ENCODE measurements at regions not wholly inside any gene's neighbourhood (a gene's known extent, or its start where the extent isn't known, plus 50 kb on each side); places are given as distances from the start of the nearest gene placed in this dataset.
"Not testable (repeated sequence)": the region's sequence is repeated elsewhere in the genome, so short reads cannot be mapped to it uniquely, and the experiment has no call there.

GRCh38 chr12:19916974-19917373 is 451.4 kb upstream of the PDE3A start:
- TF ChIP-seq POLR2A (IDR thresholded peaks at IDR 0.05) (no peak), POLR2AphosphoS5 (IDR thresholded peaks at IDR 0.05) (no peak), CTCF (IDR thresholded peaks at IDR 0.05) (no peak), EP300 (IDR thresholded peaks at IDR 0.05) (no peak)
- WGBS, 2 donors, result 51 to 70% methylated on average over 3 of the region's 3 CpGs
- H3K4me3 ChIP-seq, result no peak overlapping the region
- intact Hi-C loops (cut with DNase I), result loop anchor here (5.0 to 10.0 kb wide), 2 partner anchors 450 to 688 kb away; partner anchors contain the start of gene PDE3A
- DNase-seq, result no peak
- no peaks in the 10 kb centered on the region for H3K9me3 ChIP-seq
- H3K36me3 ChIP-seq, result no peaks in the 10 kb centered on the region
- H3K27me3 ChIP-seq, result no peaks in the 10 kb centered on the region
- peaks cover 0 to 19% (median 12%) of the 10 kb centered on the region in 4 donors for H3K4me1 ChIP-seq
- H3K27ac ChIP-seq, result no peak overlapping the region

GRCh38 chr12:19921716-19922115 is 446.6 kb upstream of the PDE3A start:
- DNase-seq; H3K36me3 ChIP-seq; H3K4me3 ChIP-seq; H3K9me3 ChIP-seq; intact Hi-C loops (cut with DNase I); H3K4me1 ChIP-seq; H3K27ac ChIP-seq; H3K27me3 ChIP-seq: not testable (repeated sequence)
- WGBS, 2 donors, result 63 to 81% methylated on average over 2 of the region's 2 CpGs

GRCh38 chr12:19922717-19923116 is 445.6 kb upstream of the PDE3A start:
- WGBS, 2 donors, result 57 to 87% methylated on average over 2 of the region's 2 CpGs
- intact Hi-C loops (cut with DNase I), result no loop called here
- no peak for TF ChIP-seq POLR2AphosphoS5 (IDR thresholded peaks at IDR 0.05)
- no peak for TF ChIP-seq EP300 (IDR thresholded peaks at IDR 0.05)
- no peak for TF ChIP-seq POLR2A (IDR thresholded peaks at IDR 0.05)
- no peak for TF ChIP-seq CTCF (IDR thresholded peaks at IDR 0.05)

GRCh38 chr12:19924360-19924759 is 444.0 kb upstream of the PDE3A start:
- no peaks in the 10 kb centered on the region for H3K9me3 ChIP-seq
- no peak for DNase-seq
- intact Hi-C loops (cut with DNase I), result no loop called here
- H3K4me1 ChIP-seq, result no peaks in the 10 kb centered on the region
- TF ChIP-seq CTCF (IDR thresholded peaks at IDR 0.05) (no peak), POLR2AphosphoS5 (IDR thresholded peaks at IDR 0.05) (no peak), POLR2A (IDR thresholded peaks at IDR 0.05) (no peak), EP300 (IDR thresholded peaks at IDR 0.05) (no peak)
- H3K4me3 ChIP-seq, result no peak overlapping the region
- H3K27me3 ChIP-seq, result no peaks in the 10 kb centered on the region
- H3K27ac ChIP-seq, result no peak overlapping the region
- H3K36me3 ChIP-seq, result no peaks in the 10 kb centered on the region

More at GRCh38 chr12:19922717-19923116, 445.6 kb upstream of the PDE3A start:
- Histone ChIP-seq H3K9me3 (no peaks in the 10 kb centered on the region), H3K27me3 (no peaks in the 10 kb centered on the region), H3K36me3 (no peaks in the 10 kb centered on the region), H3K4me3 (no peak overlapping the region), H3K4me1 (no peaks in the 10 kb centered on the region), H3K27ac (no peak overlapping the region)
- DNase-seq, result no peak

- Histone ChIP-seq H3K4me1 (no peaks in the 10 kb centered on the region), H3K27me3 (no peaks in the 10 kb centered on the region), H3K36me3 (no peaks in the 10 kb centered on the region), H3K4me3 (no peak overlapping the region), H3K27ac (no peak overlapping the region), H3K9me3 (no peaks in the 10 kb centered on the region)
- WGBS, 2 donors, result 96 to 99% methylated on average over 2 of the region's 2 CpGs
- intact Hi-C loops (cut with DNase I), result no loop called here
- no peak for TF ChIP-seq POLR2AphosphoS5 (IDR thresholded peaks at IDR 0.05)
- TF ChIP-seq CTCF (IDR thresholded peaks at IDR 0.05), result no peak
- no peak for TF ChIP-seq EP300 (IDR thresholded peaks at IDR 0.05)
- TF ChIP-seq POLR2A (IDR thresholded peaks at IDR 0.05), result no peak
- no peak for DNase-seq
Measured at GRCh38 chr12:19925841-19926240, 442.5 kb upstream of the PDE3A start.

All from sigmoid colon (tissue), 6 donors.